Colonic mucosa (tissue), 4 donors: ENCODE measurements at regions not wholly inside any gene's neighbourhood (a gene's known extent, or its start where the extent isn't known, plus 50 kb on each side); places are given as distances from the start of the nearest gene placed in this dataset.

Source experiments
- DNase-seq: peaks from one replicate; pipeline ENCODE4 v3.0.0-alpha.2; 2020
- H3K27ac ChIP-seq: fragments of 200-600 bp; one replicate; pipeline ENCODE4 v1.8.0; 2021
- H3K27me3 ChIP-seq: fragments of 200-600 bp; one replicate; pipeline ENCODE4 v1.8.0; 2021
- H3K36me3 ChIP-seq: fragments of 200-600 bp; one replicate; pipeline ENCODE4 v1.8.0; 2021
- H3K4me1 ChIP-seq: fragments of 200-600 bp; one replicate; pipeline ENCODE4 v1.8.0; 2021; ENCODE audit warnings: mild to moderate bottlenecking
- H3K4me3 ChIP-seq: fragments of 200-600 bp; one replicate; pipeline ENCODE4 v1.8.0; 2021
- H3K9ac ChIP-seq, 2 donors: one replicate each; pipeline ENCODE4 v1.7.0; 2013; ENCODE audit warnings: control low read depth in 2 of 2, low read depth in 2 of 2, low read length in 2 of 2
- H3K9me3 ChIP-seq: fragments of 200-600 bp; one replicate; pipeline ENCODE4 v1.8.0; 2021
- CTCF ChIP-seq: fragments of 200-600 bp; IDR thresholded peaks from one replicate; pipeline ENCODE4 v1.8.0; 2022; ENCODE audit warnings: antibody characterized with exemption, mild to moderate bottlenecking
- intact Hi-C: fragments of 100-400 bp; cut with DNase I; formaldehyde crosslinking; loops from one replicate; pipeline ENCODE4 v1.14.1; 2022
- donor health status: healthy.
- donor health status: DM: no; HTN: no; CAD: no.
- donor health status: DM: no; HTN: no; CAD: no.

GRCh38 chr2:104388296-104388695 is 465.6 kb upstream of the POU3F3 start:
- H3K4me3 ChIP-seq = no peak overlapping the region
- no peaks in the 10 kb centered on the region for H3K36me3 ChIP-seq
- intact Hi-C loops = no loop called here
- no peak for TF ChIP-seq CTCF
- no peaks in the 10 kb centered on the region for H3K4me1 ChIP-seq
- no peaks in the 10 kb centered on the region for H3K9me3 ChIP-seq
- H3K27me3 ChIP-seq = no peaks in the 10 kb centered on the region
- no peak overlapping the region for H3K9ac ChIP-seq
- no peak overlapping the region for H3K27ac ChIP-seq
- no peak for DNase-seq

GRCh38 chr2:104402825-104403224 is 451.1 kb upstream of the POU3F3 start:
- TF ChIP-seq CTCF = no peak
- Histone ChIP-seq H3K27ac (no peak overlapping the region), H3K9me3 (no peaks in the 10 kb centered on the region), H3K4me3 (no peak overlapping the region), H3K36me3 (no peaks in the 10 kb centered on the region), H3K4me1 (no peaks in the 10 kb centered on the region), H3K9ac (no peak overlapping the region), H3K27me3 (no peaks in the 10 kb centered on the region)
- intact Hi-C loops = no loop called here
- no peak for DNase-seq

GRCh38 chr2:104404526-104404925 is 449.4 kb upstream of the POU3F3 start:
- Histone ChIP-seq H3K27me3 (no peaks in the 10 kb centered on the region), H3K9ac (no peak overlapping the region), H3K9me3 (no peaks in the 10 kb centered on the region), H3K27ac (no peak overlapping the region), H3K36me3 (no peaks in the 10 kb centered on the region), H3K4me3 (no peak overlapping the region), H3K4me1 (no peaks in the 10 kb centered on the region)
- no peak for TF ChIP-seq CTCF
- intact Hi-C loops = no loop called here
- DNase-seq = no peak

- H3K4me1 ChIP-seq = no peaks in the 10 kb centered on the region
- intact Hi-C loops = no loop called here
These were observed 448.3 kb upstream of the POU3F3 start for GRCh38 chr2:104405623-104406022.

GRCh38 chr2:104406261-104406726 is 447.6 kb upstream of the POU3F3 start:
- DNase-seq = no peak
- Histone ChIP-seq H3K36me3 (no peaks in the 10 kb centered on the region), H3K9me3 (no peaks in the 10 kb centered on the region), H3K27me3 (no peaks in the 10 kb centered on the region), H3K9ac (no peak overlapping the region), H3K4me1 (no peaks in the 10 kb centered on the region), H3K4me3 (no peak overlapping the region), H3K27ac (no peak overlapping the region)
- TF ChIP-seq CTCF = no peak
- intact Hi-C loops = no loop called here

More at GRCh38 chr2:104405623-104406022, 448.3 kb upstream of the POU3F3 start:
- Histone ChIP-seq H3K9ac (no peak overlapping the region), H3K27me3 (no peaks in the 10 kb centered on the region), H3K27ac (no peak overlapping the region), H3K36me3 (no peaks in the 10 kb centered on the region), H3K9me3 (no peaks in the 10 kb centered on the region), H3K4me3 (no peak overlapping the region)
- no peak for TF ChIP-seq CTCF
- no peak for DNase-seq

- intact Hi-C loops = no loop called here
These were observed 446.3 kb upstream of the POU3F3 start for GRCh38 chr2:104407641-104408040.

More at GRCh38 chr2:104407641-104408040, 446.3 kb upstream of the POU3F3 start:
- Histone ChIP-seq H3K4me3 (no peak overlapping the region), H3K9ac (no peak overlapping the region), H3K27me3 (no peaks in the 10 kb centered on the region), H3K36me3 (no peaks in the 10 kb centered on the region), H3K4me1 (no peaks in the 10 kb centered on the region), H3K27ac (no peak overlapping the region), H3K9me3 (no peaks in the 10 kb centered on the region)
- no peak for DNase-seq
- TF ChIP-seq CTCF = no peak
